ENCODE measurements at regions not wholly inside any gene's neighbourhood (a gene's known extent, or its start where the extent isn't known, plus 50 kb on each side); places are given as distances from the start of the nearest gene placed in this dataset.

DNA sequence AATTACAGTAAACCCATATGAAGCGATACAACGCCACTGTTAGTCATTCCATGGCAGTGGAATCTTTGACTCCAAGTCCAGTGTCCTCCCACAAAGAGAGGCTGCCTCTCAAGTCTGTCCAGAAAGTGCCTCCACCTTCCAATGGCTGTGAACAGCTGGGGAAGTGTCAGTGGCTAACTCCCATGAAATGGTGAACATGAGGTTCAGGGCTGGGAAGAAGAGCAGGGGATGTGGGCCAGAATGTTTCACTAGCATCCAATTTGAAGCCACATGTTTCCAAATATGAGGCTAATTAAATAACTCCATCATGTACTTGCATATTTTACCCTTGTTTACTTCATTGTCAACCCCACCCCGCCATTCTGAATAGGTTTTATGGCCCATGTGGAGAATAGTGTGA lies 53.1 kb upstream of the CHST15 start:
- peaks cover 0 to 7% of the 10 kb centered on the region in 2 donors for H3K4me1 ChIP-seq
- no peaks in the 10 kb centered on the region for H3K36me3 ChIP-seq
- TF ChIP-seq, protein P1, sequence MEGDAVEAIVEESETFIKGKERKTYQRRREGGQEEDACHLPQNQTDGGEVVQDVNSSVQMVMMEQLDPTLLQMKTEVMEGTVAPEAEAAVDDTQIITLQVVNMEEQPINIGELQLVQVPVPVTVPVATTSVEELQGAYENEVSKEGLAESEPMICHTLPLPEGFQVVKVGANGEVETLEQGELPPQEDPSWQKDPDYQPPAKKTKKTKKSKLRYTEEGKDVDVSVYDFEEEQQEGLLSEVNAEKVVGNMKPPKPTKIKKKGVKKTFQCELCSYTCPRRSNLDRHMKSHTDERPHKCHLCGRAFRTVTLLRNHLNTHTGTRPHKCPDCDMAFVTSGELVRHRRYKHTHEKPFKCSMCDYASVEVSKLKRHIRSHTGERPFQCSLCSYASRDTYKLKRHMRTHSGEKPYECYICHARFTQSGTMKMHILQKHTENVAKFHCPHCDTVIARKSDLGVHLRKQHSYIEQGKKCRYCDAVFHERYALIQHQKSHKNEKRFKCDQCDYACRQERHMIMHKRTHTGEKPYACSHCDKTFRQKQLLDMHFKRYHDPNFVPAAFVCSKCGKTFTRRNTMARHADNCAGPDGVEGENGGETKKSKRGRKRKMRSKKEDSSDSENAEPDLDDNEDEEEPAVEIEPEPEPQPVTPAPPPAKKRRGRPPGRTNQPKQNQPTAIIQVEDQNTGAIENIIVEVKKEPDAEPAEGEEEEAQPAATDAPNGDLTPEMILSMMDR (IDR thresholded peaks at IDR 0.05), result no peak
- DNase-seq (ENCODE audit: low spot score in 2 of 2), result peak in 1 of 2 donors; percentile 43
- H3K9me3 ChIP-seq, result no peaks in the 10 kb centered on the region
- H3K27ac ChIP-seq, result no peak overlapping the region
- intact Hi-C loops (cut with DNase I), result no loop called here
- H3K27me3 ChIP-seq, result no peaks in the 10 kb centered on the region
- H3K4me3 ChIP-seq, result no peak overlapping the region

DNA sequence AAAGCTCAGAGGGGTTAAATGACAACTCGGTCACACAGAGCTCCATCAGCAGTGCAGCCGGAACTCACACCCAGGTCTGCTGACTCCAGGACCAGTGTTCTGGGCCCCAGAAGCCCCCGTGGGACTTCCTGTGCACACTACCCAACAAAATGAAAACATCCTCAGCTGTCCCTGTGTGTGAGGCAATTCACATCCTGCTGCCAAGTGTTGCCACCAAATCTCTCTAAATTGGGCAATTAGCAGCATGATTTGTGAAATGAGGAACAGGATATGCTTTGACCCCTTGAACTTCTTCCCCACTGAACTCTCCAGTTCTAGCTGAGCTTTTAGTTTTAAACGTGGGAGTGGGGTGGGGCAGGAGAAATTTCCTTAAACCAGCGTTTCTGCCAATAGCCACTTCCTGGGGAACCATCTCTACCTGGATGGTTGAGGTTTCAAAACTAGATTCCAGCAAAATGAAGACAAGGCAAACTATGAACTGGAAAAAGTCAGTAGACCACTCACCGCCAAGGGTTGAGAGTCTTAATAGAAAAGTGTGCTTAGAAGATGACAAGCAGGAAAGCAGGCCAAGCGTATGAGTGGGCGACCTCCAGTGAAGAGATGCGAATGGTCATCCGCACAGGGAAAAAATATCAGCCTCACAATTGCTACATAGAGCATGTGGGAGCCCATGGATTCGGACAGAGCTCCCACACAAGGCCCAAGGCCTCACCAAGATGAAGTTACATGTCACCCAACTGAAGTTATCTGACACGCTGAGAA lies 51.9 kb upstream of the CHST15 start:
- H3K4me1 ChIP-seq, result no peaks in the 10 kb centered on the region
- DNase-seq (ENCODE audit: low spot score in 2 of 2), result peak in 1 of 2 donors; percentile 74
- H3K9me3 ChIP-seq, result no peaks in the 10 kb centered on the region
- no peak overlapping the region for H3K27ac ChIP-seq
- no peak overlapping the region for H3K4me3 ChIP-seq
- H3K36me3 ChIP-seq, result no peaks in the 10 kb centered on the region
- no peaks in the 10 kb centered on the region for H3K27me3 ChIP-seq
- intact Hi-C loops (cut with DNase I), result no loop called here
- TF ChIP-seq, protein P1 (IDR thresholded peaks at IDR 0.05), result no peak

DNA sequence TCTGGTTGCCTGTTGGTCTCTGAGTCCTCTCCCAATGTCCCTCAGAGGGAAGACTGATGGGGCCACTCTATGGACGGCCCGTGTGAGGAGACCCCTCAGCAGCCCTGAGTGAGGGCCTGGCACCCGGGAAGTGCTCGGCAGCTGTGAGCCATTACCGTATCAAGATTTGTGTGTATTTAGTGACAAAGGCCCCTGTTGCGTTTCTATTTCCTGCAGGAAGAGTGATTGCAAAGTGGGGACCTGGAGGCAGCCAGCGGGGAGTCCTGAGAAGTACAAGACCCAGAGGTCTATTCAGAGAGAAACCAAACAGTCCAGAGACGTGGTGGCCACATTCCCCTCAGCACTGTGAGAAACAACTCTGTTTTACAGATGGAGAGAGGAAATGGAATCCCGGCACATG lies 51.1 kb upstream of the CHST15 start:
- Histone ChIP-seq H3K27me3 (no peaks in the 10 kb centered on the region), H3K4me1 (no peaks in the 10 kb centered on the region), H3K36me3 (no peaks in the 10 kb centered on the region), H3K27ac (no peak overlapping the region), H3K9me3 (no peaks in the 10 kb centered on the region), H3K4me3 (no peak overlapping the region)
- intact Hi-C loops (cut with DNase I), result no loop called here
- DNase-seq (ENCODE audit: low spot score in 2 of 2), result no peak
- TF ChIP-seq, protein P1 (IDR thresholded peaks at IDR 0.05), result no peak

DNA sequence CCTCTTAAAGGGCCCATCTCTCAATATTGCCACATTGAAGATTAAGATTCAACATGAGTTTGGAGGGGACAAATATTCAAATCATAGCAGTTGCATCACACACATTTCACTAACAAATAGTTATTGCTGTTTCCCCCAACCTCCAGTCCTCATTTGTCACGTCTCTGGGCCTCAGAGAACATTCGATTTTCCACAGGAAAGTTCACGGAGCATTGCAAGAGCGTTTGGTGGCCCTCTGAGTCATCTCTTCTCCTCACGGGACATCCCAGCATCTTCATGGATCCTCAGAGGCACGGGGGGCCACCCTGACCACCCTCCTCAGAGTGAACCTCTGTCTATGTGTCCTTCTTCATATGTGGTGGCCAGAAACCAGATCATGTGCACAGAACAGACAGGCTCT lies 50.3 kb upstream of the CHST15 start:
- no peak overlapping the region for H3K4me3 ChIP-seq
- no peaks in the 10 kb centered on the region for H3K36me3 ChIP-seq
- peak in 1 of 2 donors; percentile 52 for DNase-seq (ENCODE audit: low spot score in 2 of 2)
- H3K27me3 ChIP-seq, result no peaks in the 10 kb centered on the region
- no peaks in the 10 kb centered on the region for H3K9me3 ChIP-seq
- H3K4me1 ChIP-seq, result peaks cover 0 to 7% of the 10 kb centered on the region in 2 donors
- no peak overlapping the region for H3K27ac ChIP-seq
- TF ChIP-seq, protein P1 (IDR thresholded peaks at IDR 0.05), result no peak
- intact Hi-C loops (cut with DNase I), result no loop called here

All from ascending aorta (tissue), 2 donors.